ENCODE measurements at regions not wholly inside any gene's neighbourhood (a gene's known extent, or its start where the extent isn't known, plus 50 kb on each side); places are given as distances from the start of the nearest gene placed in this dataset.

- no peak for TF ChIP-seq ZNF423 (tag by site-specific recombination; IDR thresholded peaks at IDR 0.05)
- no peak for TF ChIP-seq ZNF175 (tag by site-specific recombination; IDR thresholded peaks at IDR 0.05)
- TF ChIP-seq REPIN1 (tag by site-specific recombination; IDR thresholded peaks at IDR 0.05; ENCODE audit: low read depth), result no peak
- TF ChIP-seq SCRT1 (tag by site-specific recombination; IDR thresholded peaks at IDR 0.05; ENCODE audit: borderline replicate concordance), result no peak
- TF ChIP-seq, protein P1, sequence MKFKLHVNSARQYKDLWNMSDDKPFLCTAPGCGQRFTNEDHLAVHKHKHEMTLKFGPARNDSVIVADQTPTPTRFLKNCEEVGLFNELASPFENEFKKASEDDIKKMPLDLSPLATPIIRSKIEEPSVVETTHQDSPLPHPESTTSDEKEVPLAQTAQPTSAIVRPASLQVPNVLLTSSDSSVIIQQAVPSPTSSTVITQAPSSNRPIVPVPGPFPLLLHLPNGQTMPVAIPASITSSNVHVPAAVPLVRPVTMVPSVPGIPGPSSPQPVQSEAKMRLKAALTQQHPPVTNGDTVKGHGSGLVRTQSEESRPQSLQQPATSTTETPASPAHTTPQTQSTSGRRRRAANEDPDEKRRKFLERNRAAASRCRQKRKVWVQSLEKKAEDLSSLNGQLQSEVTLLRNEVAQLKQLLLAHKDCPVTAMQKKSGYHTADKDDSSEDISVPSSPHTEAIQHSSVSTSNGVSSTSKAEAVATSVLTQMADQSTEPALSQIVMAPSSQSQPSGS (tag by site-specific recombination; IDR thresholded peaks at IDR 0.05; ENCODE audit: low read depth), result no peak
- TF ChIP-seq CTCF (tag by site-specific recombination; IDR thresholded peaks at IDR 0.05), result no peak
- TF ChIP-seq, protein P2, sequence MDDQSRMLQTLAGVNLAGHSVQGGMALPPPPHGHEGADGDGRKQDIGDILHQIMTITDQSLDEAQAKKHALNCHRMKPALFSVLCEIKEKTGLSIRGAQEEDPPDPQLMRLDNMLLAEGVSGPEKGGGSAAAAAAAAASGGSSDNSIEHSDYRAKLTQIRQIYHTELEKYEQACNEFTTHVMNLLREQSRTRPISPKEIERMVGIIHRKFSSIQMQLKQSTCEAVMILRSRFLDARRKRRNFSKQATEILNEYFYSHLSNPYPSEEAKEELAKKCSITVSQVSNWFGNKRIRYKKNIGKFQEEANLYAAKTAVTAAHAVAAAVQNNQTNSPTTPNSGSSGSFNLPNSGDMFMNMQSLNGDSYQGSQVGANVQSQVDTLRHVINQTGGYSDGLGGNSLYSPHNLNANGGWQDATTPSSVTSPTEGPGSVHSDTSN (CRISPR knock-in tag; IDR thresholded peaks at IDR 0.05), result no peak
- TF ChIP-seq ZNF184 (tag by site-specific recombination; IDR thresholded peaks at IDR 0.05), result no peak
- TF ChIP-seq ZBTB20 (tag by site-specific recombination; IDR thresholded peaks at IDR 0.05), result no peak
- TF ChIP-seq ZFP37 (tag by site-specific recombination; IDR thresholded peaks at IDR 0.05), result no peak
- no peak for TF ChIP-seq ZNF558 (tag by site-specific recombination; IDR thresholded peaks at IDR 0.05)
- TF ChIP-seq ZNF18 (tag by site-specific recombination; IDR thresholded peaks at IDR 0.05), result no peak
Measured at GRCh38 chr9:103990311-103990710, 103.8 kb upstream of the SMC2 start.
